ENCODE measurements at regions not wholly inside any gene's neighbourhood (a gene's known extent, or its start where the extent isn't known, plus 50 kb on each side); places are given as distances from the start of the nearest gene placed in this dataset.

- dilution Hi-C loops (cut with MboI; ENCODE audit: extremely low pct_ligation_motif_present, low sequenced_read_pairs), result no loop called here
- Histone ChIP-seq H3K36me3 (ENCODE audit: control insufficient read depth in 2 of 2, extremely low read depth in 1 of 2, insufficient read depth in 2 of 2, low read length in 2 of 2) (no peaks in the 10 kb centered on the region), H3K4me3 (ENCODE audit: control insufficient read depth in 2 of 3, extremely low read depth in 1 of 3, insufficient read depth in 2 of 3, low read depth in 1 of 3, low read length in 3 of 3) (no peak overlapping the region), H3K79me2 (ENCODE audit: control insufficient read depth, insufficient read depth, low read length) (no peaks in the 10 kb centered on the region), H3K4me2 (ENCODE audit: control insufficient read depth, extremely low read depth, insufficient read depth, low read depth, low read length) (no peak overlapping the region), H4K20me1 (ENCODE audit: control insufficient read depth, extremely low read depth, insufficient read depth, low read length) (no peaks in the 10 kb centered on the region), H3K9me1 (ENCODE audit: control insufficient read depth, extremely low read depth, insufficient read depth, low read length) (no peaks in the 10 kb centered on the region), H3K4me1 (ENCODE audit: control insufficient read depth, extremely low read depth, insufficient read depth, low read length) (no peaks in the 10 kb centered on the region), H3K27ac (ENCODE audit: control insufficient read depth, insufficient read depth, low read length) (no peak overlapping the region), H3K27me3 (ENCODE audit: control insufficient read depth, extremely low read depth, insufficient read depth, low read length) (no peaks in the 10 kb centered on the region), H2AFZ (ENCODE audit: control insufficient read depth, low read length) (no peak overlapping the region), H3K9me3 (ENCODE audit: control insufficient read depth, low read depth, low read length) (no peaks in the 10 kb centered on the region), H3K9ac (ENCODE audit: control insufficient read depth, extremely low read depth, insufficient read depth, low read length) (no peak overlapping the region)
- FAIRE-seq (no peak), DNase-seq (ENCODE audit: low read depth, low spot score) (no peak)
- no peak for TF ChIP-seq EZH2 (IDR thresholded peaks at IDR 0.05; ENCODE audit: low read length)
- TF ChIP-seq CTCF (optimal IDR thresholded peaks at IDR 0.05 in 1 of 3, IDR thresholded peaks at IDR 0.05 in 1 of 3, conservative IDR thresholded peaks at IDR 0.05 in 1 of 3; ENCODE audit: extremely low read depth in 1 of 3, insufficient read depth in 2 of 3, low read length in 3 of 3), result no peak
These were observed 1435.4 kb upstream of the LRRTM1 start for GRCh38 chr2:81739966-81740365.

GRCh38 chr2:81734981-81735380 is 1430.4 kb upstream of the LRRTM1 start:
- Histone ChIP-seq H3K9me3 (ENCODE audit: control insufficient read depth, low read depth, low read length) (no peaks in the 10 kb centered on the region), H3K79me2 (ENCODE audit: control insufficient read depth, insufficient read depth, low read length) (no peaks in the 10 kb centered on the region), H4K20me1 (ENCODE audit: control insufficient read depth, extremely low read depth, insufficient read depth, low read length) (no peaks in the 10 kb centered on the region), H2AFZ (ENCODE audit: control insufficient read depth, low read length) (no peak overlapping the region), H3K9ac (ENCODE audit: control insufficient read depth, extremely low read depth, insufficient read depth, low read length) (no peak overlapping the region), H3K4me2 (ENCODE audit: control insufficient read depth, extremely low read depth, insufficient read depth, low read depth, low read length) (no peak overlapping the region), H3K9me1 (ENCODE audit: control insufficient read depth, extremely low read depth, insufficient read depth, low read length) (no peaks in the 10 kb centered on the region), H3K4me1 (ENCODE audit: control insufficient read depth, extremely low read depth, insufficient read depth, low read length) (no peaks in the 10 kb centered on the region), H3K27me3 (ENCODE audit: control insufficient read depth, extremely low read depth, insufficient read depth, low read length) (no peaks in the 10 kb centered on the region), H3K36me3 (ENCODE audit: control insufficient read depth in 2 of 2, extremely low read depth in 1 of 2, insufficient read depth in 2 of 2, low read length in 2 of 2) (no peaks in the 10 kb centered on the region), H3K27ac (ENCODE audit: control insufficient read depth, insufficient read depth, low read length) (no peak overlapping the region), H3K4me3 (ENCODE audit: control insufficient read depth in 2 of 3, extremely low read depth in 1 of 3, insufficient read depth in 2 of 3, low read depth in 1 of 3, low read length in 3 of 3) (no peak overlapping the region)
- no peak for TF ChIP-seq EZH2 (IDR thresholded peaks at IDR 0.05; ENCODE audit: low read length)
- TF ChIP-seq CTCF (optimal IDR thresholded peaks at IDR 0.05 in 1 of 3, IDR thresholded peaks at IDR 0.05 in 1 of 3, conservative IDR thresholded peaks at IDR 0.05 in 1 of 3; ENCODE audit: extremely low read depth in 1 of 3, insufficient read depth in 2 of 3, low read length in 3 of 3), result no peak
- FAIRE-seq (no peak), DNase-seq (ENCODE audit: low read depth, low spot score) (no peak)
- dilution Hi-C loops (cut with MboI; ENCODE audit: extremely low pct_ligation_motif_present, low sequenced_read_pairs), result no loop called here
